ENCODE measurements at regions not wholly inside any gene's neighbourhood (a gene's known extent, or its start where the extent isn't known, plus 50 kb on each side); places are given as distances from the start of the nearest gene placed in this dataset.

- Histone ChIP-seq H3K27me3 (ENCODE audit: control insufficient read depth in 3 of 3, insufficient read depth in 3 of 3, low read length in 2 of 3) (no peaks in the 10 kb centered on the region), H3K4me3 (no peak overlapping the region), H3K9me3 (ENCODE audit: control insufficient read depth in 4 of 4, insufficient read depth in 3 of 4, low read length in 3 of 4) (peaks cover 0 to 4% (median 0%) of the 10 kb centered on the region in 4 donors), H3K36me3 (ENCODE audit: control insufficient read depth in 4 of 4, insufficient read depth in 4 of 4, low read length in 4 of 4) (no peaks in the 10 kb centered on the region), H3K9ac (ENCODE audit: insufficient read depth in 1 of 2, low read length in 2 of 2) (no peak overlapping the region), H3K27ac (ENCODE audit: low read depth in 1 of 2, low read length in 1 of 2) (no peak overlapping the region), H3K4me1 (ENCODE audit: control insufficient read depth in 5 of 5, insufficient read depth in 5 of 5, low read length in 5 of 5) (peaks cover 0 to 8% (median 0%) of the 10 kb centered on the region in 5 donors)
- no peak for TF ChIP-seq CTCF (IDR thresholded peaks at IDR 0.05; ENCODE audit: control extremely low read depth, extremely low read depth)
- WGBS, 2 donors: 98 to 100% methylated on average over 3 of the region's 3 CpGs
- DNase-seq (no peak), ATAC-seq (ENCODE audit: insufficient read depth, low FRiP score) (no peak)
Measured at GRCh38 chr2:181788897-181789555, 102.5 kb upstream of the ITPRID2 start.

GRCh38 chr2:181789827-181790448 is 101.6 kb upstream of the ITPRID2 start:
- DNase-seq: no peak
- H3K36me3 ChIP-seq (ENCODE audit: control insufficient read depth in 4 of 4, insufficient read depth in 4 of 4, low read length in 4 of 4): no peaks in the 10 kb centered on the region
- no peak overlapping the region for H3K27ac ChIP-seq (ENCODE audit: low read depth in 1 of 2, low read length in 1 of 2)
- no peak overlapping the region for H3K9ac ChIP-seq (ENCODE audit: insufficient read depth in 1 of 2, low read length in 2 of 2)
- no peak for TF ChIP-seq CTCF (IDR thresholded peaks at IDR 0.05; ENCODE audit: control extremely low read depth, extremely low read depth)
- peaks cover 0 to under 1% (median 0%) of the 10 kb centered on the region in 5 donors for H3K4me1 ChIP-seq (ENCODE audit: control insufficient read depth in 5 of 5, insufficient read depth in 5 of 5, low read length in 5 of 5)
- H3K9me3 ChIP-seq (ENCODE audit: control insufficient read depth in 4 of 4, insufficient read depth in 3 of 4, low read length in 3 of 4): peaks cover 0 to 4% (median 0%) of the 10 kb centered on the region in 4 donors
- H3K27me3 ChIP-seq (ENCODE audit: control insufficient read depth in 3 of 3, insufficient read depth in 3 of 3, low read length in 2 of 3): no peaks in the 10 kb centered on the region
- no peak overlapping the region for H3K4me3 ChIP-seq
- WGBS, 2 donors: 94 to 97% methylated on average over 4 of the region's 4 CpGs
- ATAC-seq (ENCODE audit: insufficient read depth, low FRiP score): no peak

GRCh38 chr2:181790716-181791649 is 100.5 kb upstream of the ITPRID2 start:
- Histone ChIP-seq H3K9me3 (ENCODE audit: control insufficient read depth in 4 of 4, insufficient read depth in 3 of 4, low read length in 3 of 4) (peaks cover 0 to 4% (median 0%) of the 10 kb centered on the region in 4 donors), H3K9ac (ENCODE audit: insufficient read depth in 1 of 2, low read length in 2 of 2) (no peak overlapping the region), H3K27ac (ENCODE audit: low read depth in 1 of 2, low read length in 1 of 2) (no peak overlapping the region), H3K36me3 (ENCODE audit: control insufficient read depth in 4 of 4, insufficient read depth in 4 of 4, low read length in 4 of 4) (no peaks in the 10 kb centered on the region), H3K4me1 (ENCODE audit: control insufficient read depth in 5 of 5, insufficient read depth in 5 of 5, low read length in 5 of 5) (no peaks in the 10 kb centered on the region), H3K4me3 (no peak overlapping the region), H3K27me3 (ENCODE audit: control insufficient read depth in 3 of 3, insufficient read depth in 3 of 3, low read length in 2 of 3) (no peaks in the 10 kb centered on the region)
- DNase-seq (peak in 1 of 3 donors; percentile 37), ATAC-seq (ENCODE audit: insufficient read depth, low FRiP score) (peak; percentile 20)
- 51 to 56% methylated on average over 10 of the region's 10 CpGs for WGBS, 2 donors
- no peak for TF ChIP-seq CTCF (IDR thresholded peaks at IDR 0.05; ENCODE audit: control extremely low read depth, extremely low read depth)
